T-helper 2 cell treated with Interferon-gamma antibody and Interleukin-4, amounts not matched to agents 5 μg/mL and 100 μg/mL, for 36 hours (primary cell): ENCODE measurements at regions not wholly inside any gene's neighbourhood (a gene's known extent, or its start where the extent isn't known, plus 50 kb on each side); places are given as distances from the start of the nearest gene placed in this dataset.
"Not testable (repeated sequence)": the region's sequence is repeated elsewhere in the genome, so short reads cannot be mapped to it uniquely, and the experiment has no call there.

Experiments
- DNase-seq: peaks from one replicate; pipeline ENCODE4 v3.0.0; 2021; ENCODE audit warnings: low spot score
- H3K27ac Mint-ChIP-seq: one replicate; pipeline ENCODE4 v1.8.0; 2021; ENCODE audit warnings: mild to moderate bottlenecking, mixed read lengths
- H3K27me3 Mint-ChIP-seq: one replicate; pipeline ENCODE4 v1.8.0; 2021; ENCODE audit warnings: low read depth, mixed read lengths
- H3K36me3 Mint-ChIP-seq: one replicate; pipeline ENCODE4 v1.8.0; 2021; ENCODE audit warnings: low read depth, mixed read lengths
- H3K4me1 Mint-ChIP-seq: one replicate; pipeline ENCODE4 v1.8.0; 2021; ENCODE audit warnings: low read depth, mixed read lengths
- H3K4me3 Mint-ChIP-seq: one replicate; pipeline ENCODE4 v1.8.0; 2022; ENCODE audit warnings: mild to moderate bottlenecking, moderate library complexity, mixed read lengths
- H3K9me3 Mint-ChIP-seq: one replicate; pipeline ENCODE4 v1.8.0; 2021; ENCODE audit warnings: mixed read lengths

DNA sequence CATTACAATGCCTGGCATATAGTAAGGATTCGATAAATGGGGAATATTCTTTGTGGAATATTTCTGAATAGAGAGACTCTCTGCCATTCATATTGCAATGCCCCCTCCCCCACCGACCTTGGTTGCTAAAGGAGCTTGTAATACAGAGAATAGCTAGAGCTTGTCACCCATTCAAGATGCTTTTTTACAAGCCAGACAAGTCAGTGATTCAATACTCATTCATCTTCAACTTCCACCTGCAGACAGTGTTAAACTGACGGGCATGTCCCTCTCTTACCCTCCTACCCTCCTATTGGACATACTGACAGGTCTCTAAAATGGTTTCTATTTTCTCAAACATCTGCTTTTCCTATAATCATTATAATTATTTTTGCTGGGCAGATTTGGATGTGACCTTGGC, 257.4 kb downstream of the KCNJ2 start:
- Mint-ChIP-seq H3K36me3 (no peaks in the 10 kb centered on the region), H3K27ac (no peak overlapping the region), H3K4me1 (no peaks in the 10 kb centered on the region), H3K4me3 (no peak overlapping the region), H3K27me3 (no peaks in the 10 kb centered on the region), H3K9me3 (no peaks in the 10 kb centered on the region)
- DNase-seq = no peak

GRCh38 chr17:70434536-70435490, 265.5 kb downstream of the KCNJ2 start:
- Mint-ChIP-seq H3K4me3 (no peak overlapping the region), H3K9me3 (no peaks in the 10 kb centered on the region), H3K36me3 (no peaks in the 10 kb centered on the region), H3K4me1 (no peaks in the 10 kb centered on the region), H3K27me3 (no peaks in the 10 kb centered on the region), H3K27ac (no peak overlapping the region)
- no peak for DNase-seq

GRCh38 chr17:70437656-70438055, 268.3 kb downstream of the KCNJ2 start:
- no peaks in the 10 kb centered on the region for H3K9me3 Mint-ChIP-seq
- no peaks in the 10 kb centered on the region for H3K4me1 Mint-ChIP-seq
- no peaks in the 10 kb centered on the region for H3K36me3 Mint-ChIP-seq
- no peaks in the 10 kb centered on the region for H3K27me3 Mint-ChIP-seq
- no peak for DNase-seq
- H3K4me3 Mint-ChIP-seq = no peak overlapping the region
- no peak overlapping the region for H3K27ac Mint-ChIP-seq

DNA sequence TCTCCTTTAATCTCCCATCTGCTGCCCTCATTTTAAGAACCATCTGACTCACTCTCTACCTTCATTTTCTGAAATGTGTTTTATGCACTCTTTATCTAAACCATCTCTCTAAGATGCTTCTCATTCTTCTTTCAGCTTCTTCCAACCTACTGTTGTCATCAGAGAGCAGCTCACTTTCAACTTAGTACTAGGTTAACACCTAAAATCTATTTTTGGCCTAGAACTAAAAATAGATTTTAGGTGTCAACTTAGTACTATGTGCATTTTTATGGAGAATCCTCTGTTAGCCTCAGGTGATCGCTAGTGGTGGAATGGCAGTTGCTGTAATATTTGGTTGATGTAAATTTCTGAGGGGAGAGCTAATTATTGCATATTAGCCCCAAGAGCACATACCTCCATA, 277.1 kb downstream of the KCNJ2 start:
- Mint-ChIP-seq H3K4me1 (no peaks in the 10 kb centered on the region), H3K27ac (no peak overlapping the region)
- DNase-seq = no peak

DNA sequence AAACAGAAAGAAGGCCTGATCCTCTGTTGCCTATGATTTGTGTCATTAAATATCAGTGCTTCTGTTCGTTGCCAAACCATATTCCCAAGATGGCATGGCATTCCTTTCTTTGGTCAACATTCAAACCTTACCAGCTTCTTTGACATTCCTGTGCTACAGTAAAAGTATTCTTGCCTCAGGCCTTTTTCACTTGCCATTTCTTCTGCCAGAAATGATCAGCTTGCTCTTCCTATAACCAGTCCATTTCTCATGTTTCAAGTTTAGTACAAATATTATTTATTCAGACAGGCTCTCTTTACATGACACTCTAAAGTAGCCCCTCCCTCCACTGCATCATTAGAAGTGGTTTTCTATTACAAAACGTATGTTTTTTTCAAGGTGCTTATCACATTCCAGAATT, 278.3 kb downstream of the KCNJ2 start:
- H3K27ac Mint-ChIP-seq = no peak overlapping the region
- H3K4me3 Mint-ChIP-seq = no peak overlapping the region
- no peaks in the 10 kb centered on the region for H3K27me3 Mint-ChIP-seq
- no peaks in the 10 kb centered on the region for H3K36me3 Mint-ChIP-seq
- no peaks in the 10 kb centered on the region for H3K9me3 Mint-ChIP-seq
- no peak for DNase-seq
- H3K4me1 Mint-ChIP-seq = no peaks in the 10 kb centered on the region

More for the DNA sequence above, 277.1 kb downstream of the KCNJ2 start:
- H3K27me3 Mint-ChIP-seq = no peaks in the 10 kb centered on the region
- H3K4me3 Mint-ChIP-seq = no peak overlapping the region
- no peaks in the 10 kb centered on the region for H3K9me3 Mint-ChIP-seq
- H3K36me3 Mint-ChIP-seq = no peaks in the 10 kb centered on the region

DNA sequence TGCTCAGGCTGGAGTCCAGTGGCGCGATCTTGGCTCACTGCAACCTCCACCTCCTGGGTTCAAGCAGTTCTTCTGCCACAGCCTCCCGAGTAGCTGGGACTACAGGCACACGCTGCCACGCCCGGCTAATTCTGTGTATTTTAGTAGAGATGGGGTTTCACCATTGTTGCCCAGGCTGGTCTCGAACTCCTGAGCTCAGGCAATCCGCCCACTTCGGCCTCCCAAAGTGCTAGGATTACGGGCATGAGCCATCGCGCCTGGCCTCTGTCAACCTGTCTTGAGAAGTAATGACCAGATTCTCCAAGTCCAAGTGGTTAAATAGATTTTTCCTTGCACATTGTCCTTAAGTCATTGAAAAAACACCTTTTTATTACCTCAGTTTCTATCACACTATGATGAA, 283.7 kb downstream of the KCNJ2 start:
- H3K9me3 Mint-ChIP-seq, H3K27me3 Mint-ChIP-seq, H3K36me3 Mint-ChIP-seq, DNase-seq, H3K4me1 Mint-ChIP-seq, H3K27ac Mint-ChIP-seq, H3K4me3 Mint-ChIP-seq: not testable (repeated sequence)

DNA sequence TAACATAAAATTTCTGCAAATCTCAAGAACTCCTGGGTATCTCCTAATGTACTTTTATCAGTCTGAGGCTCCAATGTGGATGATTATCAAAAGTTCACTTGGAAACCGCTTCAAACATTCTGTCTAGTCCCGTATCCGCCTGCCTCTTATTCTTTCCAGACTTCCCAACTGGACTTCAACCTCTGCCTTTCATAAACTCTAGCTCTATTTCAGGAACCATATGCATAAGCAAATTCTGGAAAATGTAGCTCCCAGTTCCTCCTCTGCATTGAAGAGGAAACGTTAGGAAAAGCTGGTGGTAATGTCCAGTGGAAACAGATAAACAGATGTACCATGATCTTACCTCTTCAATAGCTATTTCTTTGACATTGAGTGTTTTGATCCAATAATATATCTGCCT, 285.0 kb downstream of the KCNJ2 start:
- Mint-ChIP-seq H3K9me3 (no peaks in the 10 kb centered on the region), H3K4me1 (no peaks in the 10 kb centered on the region)

DNA sequence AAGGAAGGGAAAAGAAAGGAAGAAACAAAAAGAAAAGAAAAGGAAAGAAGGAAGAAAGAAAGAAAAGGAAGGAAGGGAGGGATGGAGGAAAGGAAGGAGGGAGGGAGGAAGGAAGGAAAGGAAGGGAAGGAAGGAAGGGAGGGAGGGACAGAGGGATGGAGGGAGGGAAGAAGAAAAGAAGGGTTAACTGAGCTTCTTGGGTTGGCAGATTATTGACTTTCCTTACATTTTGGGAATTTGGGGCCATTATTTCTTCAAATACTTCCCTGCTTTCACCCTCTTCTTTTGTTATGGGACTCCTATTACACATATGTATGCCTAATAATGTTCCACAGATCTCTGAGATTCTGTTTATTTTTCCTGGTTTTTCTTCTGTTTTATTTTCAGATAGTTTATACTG, 285.6 kb downstream of the KCNJ2 start:
- Mint-ChIP-seq H3K27me3 (no peaks in the 10 kb centered on the region), H3K36me3 (no peaks in the 10 kb centered on the region), H3K4me3 (no peak overlapping the region), H3K9me3 (no peaks in the 10 kb centered on the region), H3K27ac (no peak overlapping the region), H3K4me1 (no peaks in the 10 kb centered on the region)
- DNase-seq = no peak

More for the DNA sequence above, 285.0 kb downstream of the KCNJ2 start:
- H3K27me3 Mint-ChIP-seq = no peaks in the 10 kb centered on the region
- H3K27ac Mint-ChIP-seq = no peak overlapping the region
- H3K36me3 Mint-ChIP-seq = no peaks in the 10 kb centered on the region
- no peak overlapping the region for H3K4me3 Mint-ChIP-seq
- DNase-seq = no peak

DNA sequence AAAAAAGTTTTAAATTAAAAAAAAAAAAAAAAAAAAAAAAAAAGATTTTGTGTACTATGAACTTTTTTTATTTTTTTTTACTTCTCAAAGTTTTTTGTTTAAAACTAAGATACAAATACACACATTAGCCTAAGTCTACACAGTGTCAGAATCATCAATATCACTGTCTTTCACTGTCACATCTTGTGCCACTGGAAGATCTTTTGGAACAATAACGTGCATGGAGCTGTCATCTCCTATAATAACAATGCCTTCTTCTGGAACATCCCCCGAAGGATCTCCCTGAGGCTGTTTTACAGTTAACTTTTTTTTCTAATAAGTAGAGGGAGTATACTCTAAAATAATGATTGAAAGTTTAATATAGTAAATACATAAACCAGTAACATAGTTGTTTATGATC, 295.7 kb downstream of the KCNJ2 start:
- Mint-ChIP-seq H3K36me3 (no peaks in the 10 kb centered on the region), H3K27ac (no peak overlapping the region), H3K4me1 (no peaks in the 10 kb centered on the region), H3K4me3 (no peak overlapping the region), H3K27me3 (no peaks in the 10 kb centered on the region), H3K9me3 (no peaks in the 10 kb centered on the region)
- no peak for DNase-seq

GRCh38 chr17:70468661-70469060, 299.3 kb downstream of the KCNJ2 start:
- no peaks in the 10 kb centered on the region for H3K27me3 Mint-ChIP-seq
- no peak for DNase-seq

DNA sequence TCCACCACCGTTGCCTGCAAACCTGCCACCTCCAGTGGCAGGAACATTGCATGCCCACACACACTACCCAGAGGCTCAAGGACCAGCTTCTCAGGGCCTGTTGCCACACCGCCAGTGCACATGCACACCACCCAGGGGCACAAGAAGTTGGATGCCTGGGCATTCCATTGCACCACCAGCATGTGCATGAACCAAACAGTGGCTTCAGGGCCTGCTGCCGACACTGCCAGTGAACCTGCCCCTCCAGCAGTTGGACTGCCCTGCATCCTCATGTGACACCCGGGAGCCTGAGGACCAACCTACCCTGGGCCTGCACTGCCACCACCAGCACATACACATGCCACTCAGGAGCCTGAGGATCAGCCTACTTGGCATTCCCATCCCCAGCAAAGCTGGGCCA, 303.7 kb downstream of the KCNJ2 start:
- no peak overlapping the region for H3K27ac Mint-ChIP-seq
- no peak for DNase-seq
- peaks cover 3% of the 10 kb centered on the region for H3K9me3 Mint-ChIP-seq
- no peaks in the 10 kb centered on the region for H3K36me3 Mint-ChIP-seq
- no peaks in the 10 kb centered on the region for H3K27me3 Mint-ChIP-seq
- no peaks in the 10 kb centered on the region for H3K4me1 Mint-ChIP-seq
- H3K4me3 Mint-ChIP-seq = no peak overlapping the region

More at GRCh38 chr17:70468661-70469060, 299.3 kb downstream of the KCNJ2 start:
- H3K36me3 Mint-ChIP-seq = no peaks in the 10 kb centered on the region
- no peak overlapping the region for H3K4me3 Mint-ChIP-seq
- no peak overlapping the region for H3K27ac Mint-ChIP-seq
- H3K4me1 Mint-ChIP-seq = no peaks in the 10 kb centered on the region
- H3K9me3 Mint-ChIP-seq = no peaks in the 10 kb centered on the region

DNA sequence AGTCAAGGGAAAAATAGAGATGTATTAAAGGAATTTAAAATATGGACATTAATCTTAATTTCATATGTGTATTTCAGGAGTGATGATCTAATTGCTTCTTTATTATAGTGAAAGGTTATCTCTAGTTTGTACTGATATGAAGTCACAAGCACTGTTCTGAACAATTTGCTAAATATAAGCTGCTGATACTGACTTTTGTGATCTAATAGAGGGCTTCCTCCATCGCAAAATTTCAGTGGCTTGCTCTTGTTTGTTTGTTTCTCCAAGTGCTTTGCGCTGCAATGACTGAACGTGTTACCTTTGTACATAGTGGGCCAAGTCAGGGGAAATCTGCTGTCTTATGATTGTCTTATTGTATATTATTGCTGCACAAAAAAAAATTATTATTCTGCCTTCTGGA, 307.0 kb downstream of the KCNJ2 start:
- no peak overlapping the region for H3K27ac Mint-ChIP-seq
- DNase-seq = no peak

DNA sequence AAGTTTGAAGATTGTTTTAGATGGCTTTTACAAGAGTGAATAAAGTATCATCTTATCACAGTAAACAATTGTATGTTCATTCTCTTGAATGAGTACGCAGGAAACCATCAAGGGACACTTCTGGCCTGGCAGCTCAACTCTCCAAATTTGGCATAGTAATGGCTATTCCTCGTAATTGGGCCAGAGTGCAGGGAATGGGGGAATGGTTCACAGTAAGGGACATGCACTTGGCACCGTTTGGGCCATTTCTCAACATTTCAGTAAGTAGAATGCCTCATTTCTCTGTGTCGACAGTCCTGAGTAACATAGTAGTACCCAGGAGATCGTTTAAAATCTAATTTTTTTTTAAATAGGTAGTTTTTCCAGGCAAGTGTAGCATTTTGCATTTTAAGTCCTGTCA, 309.6 kb downstream of the KCNJ2 start:
- Mint-ChIP-seq H3K36me3 (no peaks in the 10 kb centered on the region), H3K4me1 (no peaks in the 10 kb centered on the region), H3K27ac (no peak overlapping the region), H3K27me3 (no peaks in the 10 kb centered on the region), H3K9me3 (peaks cover 18% of the 10 kb centered on the region), H3K4me3 (no peak overlapping the region)
- no peak for DNase-seq

More for the DNA sequence above, 307.0 kb downstream of the KCNJ2 start:
- H3K4me1 Mint-ChIP-seq = no peaks in the 10 kb centered on the region
- H3K4me3 Mint-ChIP-seq = no peak overlapping the region
- H3K36me3 Mint-ChIP-seq = no peaks in the 10 kb centered on the region
- H3K27me3 Mint-ChIP-seq = no peaks in the 10 kb centered on the region
- H3K9me3 Mint-ChIP-seq = peaks cover 6% of the 10 kb centered on the region

- Mint-ChIP-seq H3K27me3 (no peaks in the 10 kb centered on the region), H3K4me1 (no peaks in the 10 kb centered on the region), H3K27ac (no peak overlapping the region), H3K9me3 (peaks cover 18% of the 10 kb centered on the region), H3K4me3 (no peak overlapping the region), H3K36me3 (no peaks in the 10 kb centered on the region)
- no peak for DNase-seq
These were observed 310.4 kb downstream of the KCNJ2 start for GRCh38 chr17:70479779-70480178.

DNA sequence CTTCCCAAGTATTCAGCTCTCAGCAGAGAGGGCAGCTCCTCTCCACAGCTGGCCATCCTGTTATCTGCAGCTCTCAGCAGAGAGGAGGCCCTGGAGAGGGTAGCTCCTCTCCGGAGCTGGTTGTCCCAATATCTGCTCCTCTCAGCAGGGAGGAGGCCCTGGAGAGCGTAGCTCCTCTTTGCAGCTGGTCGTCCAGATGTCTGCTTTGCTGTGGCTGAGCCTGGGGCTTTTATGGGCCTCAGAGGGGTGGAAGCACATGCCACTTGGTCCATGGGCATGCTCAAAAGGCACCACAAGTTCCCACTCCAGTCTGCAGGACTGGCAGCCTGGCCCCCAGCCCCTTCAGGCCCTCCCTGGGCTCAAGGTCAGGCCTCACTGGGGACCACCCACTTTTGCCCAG, 314.3 kb downstream of the KCNJ2 start:
- H3K36me3 Mint-ChIP-seq = no peaks in the 10 kb centered on the region
- no peaks in the 10 kb centered on the region for H3K27me3 Mint-ChIP-seq
- no peaks in the 10 kb centered on the region for H3K4me1 Mint-ChIP-seq
- peaks cover 15% of the 10 kb centered on the region for H3K9me3 Mint-ChIP-seq
- H3K27ac Mint-ChIP-seq = no peak overlapping the region
- H3K4me3 Mint-ChIP-seq = no peak overlapping the region
- DNase-seq = no peak
